Mucosa of descending colon (tissue), 3 donors: ENCODE measurements at regions not wholly inside any gene's neighbourhood (a gene's known extent, or its start where the extent isn't known, plus 50 kb on each side); places are given as distances from the start of the nearest gene placed in this dataset.
A peak's percentile ranks its signal among the peaks of the same experiment; 100 is the strongest.

ENCODE experiments used
- ATAC-seq: fragments of 200-7000 bp; cut with Tn5 transposase; one replicate; pipeline ENCODE4 v1.9.1; 2020; ENCODE audit warnings: mild to moderate bottlenecking, moderate library complexity
- DNase-seq, 3 donors: peaks; one replicate each; pipeline ENCODE4 v3.0.0-alpha.2; 2020
- H3K36me3 ChIP-seq: fragments of 200-600 bp; one replicate; pipeline ENCODE4 v1.8.0; 2021; ENCODE audit warnings: low read depth, mild to moderate bottlenecking
- H3K4me1 ChIP-seq: fragments of 200-600 bp; one replicate; pipeline ENCODE4 v1.8.0; 2021; ENCODE audit warnings: low read depth, mild to moderate bottlenecking
- H3K4me3 ChIP-seq: fragments of 200-600 bp; one replicate; pipeline ENCODE4 v1.8.0; 2021; ENCODE audit warnings: mild to moderate bottlenecking
- H3K9me3 ChIP-seq: fragments of 200-600 bp; one replicate; pipeline ENCODE4 v1.8.0; 2021; ENCODE audit warnings: mild to moderate bottlenecking
- intact Hi-C, 2 donors: fragments of 100-400 bp; cut with DNase I in 1 of 2; cut with micrococcal nuclease in 1 of 2; formaldehyde crosslinking; loops; one replicate each; pipeline versions ENCODE4 v1.11.0 to v1.11.1; 2022; cut with DNase I, micrococcal nuclease
- TF ChIP-seq, protein P1 (sequence below): fragments of 200-600 bp; IDR thresholded peaks from one replicate; pipeline ENCODE4 v1.8.0; 2022; ENCODE audit warnings: antibody characterized with exemption, mild to moderate bottlenecking
- donor health status: DM: no; HTN: no; CAD: no; lungs with moderate emphysema.
- donor health status: DM: no; HTN: no; CAD: no.
- donor health status: DM: no; HTN: yes; CAD: no.

DNA sequence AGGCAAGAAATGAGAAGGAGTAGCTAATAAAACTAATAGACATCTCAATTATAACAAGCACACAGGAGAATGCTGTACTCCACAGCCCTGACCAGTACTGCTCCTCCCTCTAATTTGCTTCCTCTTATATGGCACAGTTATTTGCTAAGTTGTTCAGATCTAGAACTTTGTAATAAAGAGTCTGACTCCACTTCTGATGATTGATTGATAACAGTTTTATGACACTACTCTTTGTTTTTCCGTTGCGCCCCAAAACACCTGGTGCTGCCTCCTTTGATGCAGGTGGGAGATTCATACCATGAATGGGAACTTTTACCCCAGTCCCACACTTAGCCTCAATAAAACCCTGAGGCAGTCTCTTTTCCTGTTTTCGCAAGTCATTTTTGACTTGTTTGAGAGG lies 777.7 kb downstream of the GBE1 start:
- peak in 1 of 3 donors; percentile 4 for DNase-seq
- peak; percentile 86 for ATAC-seq
- Histone ChIP-seq H3K36me3 (no peaks in the 10 kb centered on the region), H3K9me3 (no peaks in the 10 kb centered on the region), H3K4me1 (no peaks in the 10 kb centered on the region), H3K4me3 (no peak overlapping the region)
- intact Hi-C loops = no loop called here
- TF ChIP-seq, protein P1, sequence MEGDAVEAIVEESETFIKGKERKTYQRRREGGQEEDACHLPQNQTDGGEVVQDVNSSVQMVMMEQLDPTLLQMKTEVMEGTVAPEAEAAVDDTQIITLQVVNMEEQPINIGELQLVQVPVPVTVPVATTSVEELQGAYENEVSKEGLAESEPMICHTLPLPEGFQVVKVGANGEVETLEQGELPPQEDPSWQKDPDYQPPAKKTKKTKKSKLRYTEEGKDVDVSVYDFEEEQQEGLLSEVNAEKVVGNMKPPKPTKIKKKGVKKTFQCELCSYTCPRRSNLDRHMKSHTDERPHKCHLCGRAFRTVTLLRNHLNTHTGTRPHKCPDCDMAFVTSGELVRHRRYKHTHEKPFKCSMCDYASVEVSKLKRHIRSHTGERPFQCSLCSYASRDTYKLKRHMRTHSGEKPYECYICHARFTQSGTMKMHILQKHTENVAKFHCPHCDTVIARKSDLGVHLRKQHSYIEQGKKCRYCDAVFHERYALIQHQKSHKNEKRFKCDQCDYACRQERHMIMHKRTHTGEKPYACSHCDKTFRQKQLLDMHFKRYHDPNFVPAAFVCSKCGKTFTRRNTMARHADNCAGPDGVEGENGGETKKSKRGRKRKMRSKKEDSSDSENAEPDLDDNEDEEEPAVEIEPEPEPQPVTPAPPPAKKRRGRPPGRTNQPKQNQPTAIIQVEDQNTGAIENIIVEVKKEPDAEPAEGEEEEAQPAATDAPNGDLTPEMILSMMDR = no peak

DNA sequence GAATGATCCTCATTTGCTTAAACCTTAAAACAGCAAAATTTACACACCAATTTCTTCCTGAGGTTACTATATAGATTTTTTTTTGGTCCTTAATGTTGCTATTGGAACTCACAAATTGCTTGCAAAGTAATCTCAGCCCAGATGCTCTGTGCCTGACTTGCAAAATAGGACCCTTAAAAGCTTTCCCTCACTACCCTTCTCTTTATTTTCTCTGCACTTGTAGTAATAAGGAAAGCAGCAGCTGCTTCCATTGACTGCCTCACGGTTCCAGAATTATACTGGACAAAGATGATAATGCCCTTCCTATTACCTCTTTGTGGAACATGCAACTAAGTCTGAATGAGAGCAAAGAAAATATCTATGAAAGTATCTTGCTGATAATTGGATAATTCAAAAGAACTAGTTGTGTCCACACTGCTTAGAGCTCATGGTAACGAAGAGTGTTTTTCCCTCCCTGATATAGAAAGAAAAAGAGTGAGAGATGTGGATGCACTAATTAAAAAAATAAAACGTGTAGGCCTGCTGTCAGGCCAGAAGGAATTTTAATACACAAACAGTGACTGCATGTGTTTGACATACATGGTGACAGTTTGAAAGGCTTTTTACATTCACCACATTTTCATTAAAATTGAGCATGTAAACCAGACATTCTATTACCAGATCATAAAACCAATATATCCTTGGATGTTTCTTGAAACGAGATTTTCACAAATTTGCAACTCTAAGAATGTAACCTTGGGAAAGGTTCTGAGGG lies 783.1 kb downstream of the GBE1 start:
- intact Hi-C loops = no loop called here
- Histone ChIP-seq H3K4me1 (no peaks in the 10 kb centered on the region), H3K36me3 (no peaks in the 10 kb centered on the region), H3K4me3 (no peak overlapping the region), H3K9me3 (no peaks in the 10 kb centered on the region)
- TF ChIP-seq, protein P1 = no peak
- DNase-seq (no peak), ATAC-seq (no peak)

DNA sequence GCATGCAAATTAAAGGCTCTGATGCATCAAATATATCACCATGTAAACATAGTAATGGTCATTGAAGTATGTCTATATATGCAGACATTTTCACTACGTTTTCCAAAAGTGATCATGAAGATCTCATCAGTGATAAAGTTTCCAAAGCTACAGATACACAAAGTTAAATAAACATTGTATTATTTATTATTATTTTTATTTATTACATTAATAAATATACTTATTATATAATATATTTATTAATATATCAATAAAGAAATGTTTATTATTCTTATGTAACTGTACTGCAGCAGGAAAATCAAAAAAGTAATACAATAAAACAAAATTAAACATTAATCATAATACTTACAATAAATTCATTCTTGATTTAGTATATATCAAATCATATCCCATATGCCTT lies 791.2 kb downstream of the GBE1 start:
- TF ChIP-seq, protein P1 = no peak
- H3K36me3 ChIP-seq = no peaks in the 10 kb centered on the region
- H3K4me3 ChIP-seq = no peak overlapping the region
- no peak for DNase-seq
- no peaks in the 10 kb centered on the region for H3K9me3 ChIP-seq
- H3K4me1 ChIP-seq = no peaks in the 10 kb centered on the region
- ATAC-seq = no peak
- intact Hi-C loops = no loop called here

DNA sequence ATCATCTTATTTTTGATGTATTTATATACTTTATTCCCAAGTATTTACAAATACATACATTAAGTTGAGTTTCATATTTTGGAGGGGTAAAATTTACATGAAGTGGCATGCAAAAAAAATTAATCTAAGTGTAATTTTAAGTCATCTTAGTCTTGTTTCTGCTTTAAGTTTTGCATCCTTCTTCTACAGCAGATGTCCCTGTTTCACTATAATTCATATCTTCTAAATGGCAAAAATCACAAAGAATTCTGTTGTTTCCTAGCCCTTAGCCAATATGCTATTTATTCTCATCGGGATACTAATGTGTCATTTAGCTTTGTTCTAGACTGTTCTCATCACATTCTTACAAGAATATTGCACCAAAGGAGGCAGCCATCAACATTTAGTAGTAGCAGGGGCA lies 831.9 kb downstream of the GBE1 start:
- Histone ChIP-seq H3K36me3 (no peaks in the 10 kb centered on the region), H3K4me1 (no peaks in the 10 kb centered on the region), H3K4me3 (no peak overlapping the region), H3K9me3 (no peaks in the 10 kb centered on the region)
- ATAC-seq (no peak), DNase-seq (no peak)
- intact Hi-C loops = no loop called here
- TF ChIP-seq, protein P1 = no peak

DNA sequence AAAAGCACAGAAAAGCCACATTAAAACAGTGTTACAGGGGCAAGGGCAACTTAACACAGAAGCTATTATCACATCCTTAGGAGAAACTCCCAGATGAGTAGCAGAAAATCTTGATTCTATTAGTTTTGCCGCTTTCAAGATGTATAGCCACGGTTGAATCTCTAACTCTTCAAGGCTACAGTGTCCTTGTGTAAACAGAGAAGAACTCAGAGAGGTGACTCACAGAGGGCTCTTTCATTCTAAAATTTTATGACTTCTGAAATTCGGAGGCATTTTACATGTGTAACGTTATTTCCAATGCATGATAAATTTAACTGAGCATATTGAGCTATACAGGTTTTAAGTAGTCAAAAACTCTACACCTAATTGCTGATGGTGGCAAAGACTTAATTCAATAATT lies 846.6 kb downstream of the GBE1 start:
- H3K4me3 ChIP-seq = no peak overlapping the region
- TF ChIP-seq, protein P1 = no peak
- ATAC-seq = no peak

More for the DNA sequence above, 846.6 kb downstream of the GBE1 start:
- Histone ChIP-seq H3K9me3 (no peaks in the 10 kb centered on the region), H3K36me3 (no peaks in the 10 kb centered on the region), H3K4me1 (no peaks in the 10 kb centered on the region)
- no peak for DNase-seq
- intact Hi-C loops = no loop called here
